Mesenchymal stem cell (in vitro differentiated cells and primary cell): ENCODE measurements at regions not wholly inside any gene's neighbourhood (a gene's known extent, or its start where the extent isn't known, plus 50 kb on each side); places are given as distances from the start of the nearest gene placed in this dataset.
"Not testable (repeated sequence)": the region's sequence is repeated elsewhere in the genome, so short reads cannot be mapped to it uniquely, and the experiment has no call there.

ENCODE experiments used
- DNase-seq: peaks from one replicate; pipeline ENCODE4 v3.0.0-alpha.2; 2013
- H2AFZ ChIP-seq: one replicate; pipeline ENCODE4 v1.6.1; 2013; ENCODE audit warnings: low read depth, mild to moderate bottlenecking, control low read depth, inconsistent platforms, low read length, moderate library complexity
- H2AK5ac ChIP-seq: 2 replicates; pipeline ENCODE4 v1.6.1; 2013; ENCODE audit warnings: low read length, moderate library complexity, mild to moderate bottlenecking, inconsistent platforms; ENCODE audit not compliant: severe bottlenecking
- H2BK120ac ChIP-seq: one replicate; pipeline ENCODE4 v1.6.1; 2013; ENCODE audit warnings: low read depth, mild to moderate bottlenecking, inconsistent platforms, low read length, moderate library complexity
- H2BK12ac ChIP-seq, 2 experiments: one replicate each; pipeline ENCODE4 v1.6.1; 2013; ENCODE audit warnings: inconsistent platforms in 2 of 2, low read length in 2 of 2, mild to moderate bottlenecking in 2 of 2, moderate library complexity in 2 of 2, control low read depth in 1 of 2
- H2BK15ac ChIP-seq: one replicate; pipeline ENCODE4 v1.6.1; 2013; ENCODE audit warnings: mild to moderate bottlenecking, low read depth, inconsistent platforms; ENCODE audit not compliant: poor library complexity, severe bottlenecking
- H2BK5ac ChIP-seq: 2 replicates; pipeline ENCODE4 v1.6.1; 2013; ENCODE audit warnings: low read depth, mild to moderate bottlenecking, low read length, control low read depth, inconsistent platforms; ENCODE audit not compliant: poor library complexity, severe bottlenecking
- H3K14ac ChIP-seq, 2 experiments: one replicate each; pipeline ENCODE4 v1.6.1; 2013; ENCODE audit warnings: inconsistent platforms in 2 of 2, low read length in 2 of 2, control low read depth in 1 of 2, mild to moderate bottlenecking in 1 of 2, moderate library complexity in 1 of 2
- H3K18ac ChIP-seq, 2 experiments: one replicate each; pipeline ENCODE4 v1.6.1; 2013; ENCODE audit warnings: inconsistent platforms in 2 of 2, low read length in 2 of 2, control low read depth in 1 of 2, low read depth in 1 of 2, mild to moderate bottlenecking in 1 of 2
- H3K23ac ChIP-seq, 2 experiments: one replicate each; pipeline ENCODE4 v1.6.1; 2013; ENCODE audit warnings: inconsistent platforms in 2 of 2, low read length in 2 of 2, mild to moderate bottlenecking in 2 of 2, moderate library complexity in 2 of 2, control low read depth in 1 of 2
- H3K27ac ChIP-seq: 2 replicates; pipeline ENCODE4 v1.5.1; 2013; ENCODE audit warnings: mild to moderate bottlenecking, moderate library complexity, low read length, control low read depth, inconsistent platforms; ENCODE audit not compliant: poor library complexity, severe bottlenecking
- H3K27me3 ChIP-seq, 2 experiments: 2 replicates each; pipeline versions ENCODE4 v1.6.1 to v1.7.0; 2013; ENCODE audit warnings: low read length in 2 of 2, mild to moderate bottlenecking in 2 of 2, moderate library complexity in 2 of 2, control low read depth in 1 of 2, inconsistent platforms in 1 of 2; ENCODE audit not compliant: control insufficient read depth in 1 of 2, insufficient read depth in 1 of 2
- H3K36me3 ChIP-seq, 2 experiments: 2 replicates each; pipeline versions ENCODE4 v1.6.1 to v1.7.0; 2013; ENCODE audit warnings: low read length in 2 of 2, control low read depth in 1 of 2, inconsistent platforms in 1 of 2, low read depth in 1 of 2, mild to moderate bottlenecking in 1 of 2; ENCODE audit not compliant: insufficient read depth in 2 of 2, control insufficient read depth in 1 of 2
- H3K4ac ChIP-seq, 2 experiments: one replicate each; pipeline ENCODE4 v1.6.1; 2013; ENCODE audit warnings: inconsistent platforms in 2 of 2, low read length in 2 of 2, mild to moderate bottlenecking in 2 of 2, moderate library complexity in 2 of 2, control low read depth in 1 of 2, low read depth in 1 of 2
- H3K4me1 ChIP-seq: 2 replicates; pipeline ENCODE4 v1.6.1; 2013; ENCODE audit warnings: low read depth, low read length, control low read depth; ENCODE audit not compliant: control insufficient read depth, insufficient read depth
- H3K4me2 ChIP-seq: 2 replicates; pipeline ENCODE4 v1.6.1; 2013; ENCODE audit warnings: low read length, mild to moderate bottlenecking, inconsistent platforms; ENCODE audit not compliant: poor library complexity, severe bottlenecking
- H3K4me3 ChIP-seq, 2 experiments: 2 replicates each; pipeline versions ENCODE4 v1.5.1 to v1.7.0; 2013; ENCODE audit warnings: low read length in 2 of 2, mild to moderate bottlenecking in 2 of 2, control low read depth in 1 of 2, low read depth in 1 of 2; ENCODE audit not compliant: insufficient read depth in 1 of 2
- H3K79me1 ChIP-seq: replicated peaks from 2 replicates; pipeline ENCODE4 v1.6.1; 2013; ENCODE audit warnings: mild to moderate bottlenecking, control low read depth, low read length, inconsistent platforms; ENCODE audit not compliant: poor library complexity, severe bottlenecking
- H3K9ac ChIP-seq: 2 replicates; pipeline ENCODE4 v1.7.0; 2013; ENCODE audit warnings: mild to moderate bottlenecking, low read length, moderate library complexity
- H3K9me3 ChIP-seq: 2 replicates; pipeline ENCODE4 v1.7.0; 2013; ENCODE audit warnings: mild to moderate bottlenecking, low read length; ENCODE audit not compliant: control insufficient read depth
- H4K8ac ChIP-seq: one replicate; pipeline ENCODE4 v1.6.1; 2013; ENCODE audit warnings: inconsistent platforms, mild to moderate bottlenecking, low read length, moderate library complexity
- H4K91ac ChIP-seq: one replicate; pipeline ENCODE4 v1.6.1; 2013; ENCODE audit warnings: mild to moderate bottlenecking, low read length, inconsistent platforms
- WGBS: methylation state at CpG from one replicate; pipeline ENCODE4 v1.1.7; 2013; ENCODE audit warnings: mixed read lengths; 5-methylcytosine and 5-hydroxymethylcytosine counted together

- 51% methylated on average over 5 of the region's 5 CpGs for WGBS
Observed at GRCh38 chr16:59459806-59460205, 725.7 kb upstream of the GOT2 start.

DNA sequence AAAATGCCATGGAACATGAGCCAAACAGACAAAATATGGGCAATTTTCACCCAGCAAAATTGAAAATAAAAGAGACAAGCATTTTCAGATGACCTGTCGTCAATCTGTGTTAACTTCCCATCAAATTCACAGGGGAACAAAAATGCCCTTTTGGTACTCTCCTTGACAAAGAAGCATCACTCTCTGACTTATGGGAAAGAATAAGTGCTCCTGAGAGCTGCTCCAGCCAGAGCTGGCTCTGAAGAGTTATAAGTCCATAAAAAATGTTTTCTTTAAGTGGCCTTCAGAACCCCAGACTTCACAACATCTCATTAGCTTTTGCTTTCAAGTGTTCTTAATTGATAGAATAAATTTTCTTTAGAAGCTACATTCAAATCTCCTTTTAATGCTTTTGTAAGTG, 721.4 kb upstream of the GOT2 start:
- H4K91ac ChIP-seq, result no peak overlapping the region
- no peak overlapping the region for H2BK15ac ChIP-seq
- H3K23ac ChIP-seq, result no peak overlapping the region
- no peak overlapping the region for H3K27ac ChIP-seq
- no peaks in the 10 kb centered on the region for H3K79me1 ChIP-seq
- no peak overlapping the region for H3K4me3 ChIP-seq
- no peak overlapping the region for H3K14ac ChIP-seq
- no peak overlapping the region for H3K18ac ChIP-seq
- no peak overlapping the region for H3K4me2 ChIP-seq
- H2BK120ac ChIP-seq, result no peak overlapping the region
- no peak overlapping the region for H2BK5ac ChIP-seq
- no peak overlapping the region for H2BK12ac ChIP-seq
- H2AFZ ChIP-seq, result no peak overlapping the region
- H2AK5ac ChIP-seq, result no peak overlapping the region
- no peaks in the 10 kb centered on the region for H3K36me3 ChIP-seq
- peaks cover 5% of the 10 kb centered on the region for H3K9me3 ChIP-seq
- WGBS, result 89% methylated on average over 1 of the region's 1 CpG
- H3K4me1 ChIP-seq, result no peaks in the 10 kb centered on the region
- H3K4ac ChIP-seq, result no peak overlapping the region
- H3K9ac ChIP-seq, result no peak overlapping the region
- H4K8ac ChIP-seq, result no peak overlapping the region
- H3K27me3 ChIP-seq, result no peaks in the 10 kb centered on the region
- DNase-seq, result no peak

More at GRCh38 chr16:59459806-59460205, 725.7 kb upstream of the GOT2 start:
- Histone ChIP-seq H2BK120ac (no peak overlapping the region), H3K36me3 (no peaks in the 10 kb centered on the region), H3K18ac (no peak overlapping the region), H2AK5ac (no peak overlapping the region), H3K27me3 (no peaks in the 10 kb centered on the region), H4K91ac (peak overlapping the region; percentile 50), H3K79me1 (no peaks in the 10 kb centered on the region), H2BK15ac (no peak overlapping the region), H2BK5ac (no peak overlapping the region), H2AFZ (no peak overlapping the region), H3K27ac (no peak overlapping the region), H3K9ac (no peak overlapping the region), H3K23ac (no peak overlapping the region), H3K4me2 (no peak overlapping the region), H2BK12ac (no peak overlapping the region), H3K9me3 (no peaks in the 10 kb centered on the region), H4K8ac (no peak overlapping the region), H3K4me1 (no peaks in the 10 kb centered on the region), H3K4ac (no peak overlapping the region), H3K4me3 (no peak overlapping the region), H3K14ac (no peak overlapping the region)
- DNase-seq, result peak; percentile 5

DNA sequence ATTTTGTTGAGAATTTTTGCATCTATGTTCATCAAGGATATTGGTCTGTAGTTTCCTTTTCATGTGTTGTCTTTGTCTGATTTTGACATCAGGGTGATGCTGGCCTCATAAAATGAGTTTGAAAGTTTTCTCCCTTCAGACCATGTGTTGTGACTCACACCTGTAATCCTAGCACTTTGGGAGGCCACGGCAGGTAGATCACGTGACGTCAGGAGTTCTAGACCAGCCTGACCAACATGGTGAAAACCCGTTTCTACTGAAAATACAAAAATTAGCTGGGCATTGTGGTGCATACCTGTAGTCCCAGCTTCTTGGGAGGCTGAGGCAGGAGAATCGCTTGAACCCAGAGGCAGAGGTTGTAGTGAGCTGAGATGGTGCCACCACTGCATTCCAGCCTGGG, 716.4 kb upstream of the GOT2 start:
- H2AFZ ChIP-seq, DNase-seq, H3K4me3 ChIP-seq, H4K8ac ChIP-seq, H2BK12ac ChIP-seq, H2AK5ac ChIP-seq, H3K4ac ChIP-seq, H2BK120ac ChIP-seq, H2BK15ac ChIP-seq, H3K79me1 ChIP-seq, H3K9me3 ChIP-seq, H3K27me3 ChIP-seq, H3K9ac ChIP-seq, H3K23ac ChIP-seq, H3K36me3 ChIP-seq, H3K4me2 ChIP-seq, H3K4me1 ChIP-seq, H3K18ac ChIP-seq, H3K14ac ChIP-seq, H3K27ac ChIP-seq, H2BK5ac ChIP-seq, H4K91ac ChIP-seq: not testable (repeated sequence)
- 89% methylated on average over 5 of the region's 5 CpGs for WGBS

DNA sequence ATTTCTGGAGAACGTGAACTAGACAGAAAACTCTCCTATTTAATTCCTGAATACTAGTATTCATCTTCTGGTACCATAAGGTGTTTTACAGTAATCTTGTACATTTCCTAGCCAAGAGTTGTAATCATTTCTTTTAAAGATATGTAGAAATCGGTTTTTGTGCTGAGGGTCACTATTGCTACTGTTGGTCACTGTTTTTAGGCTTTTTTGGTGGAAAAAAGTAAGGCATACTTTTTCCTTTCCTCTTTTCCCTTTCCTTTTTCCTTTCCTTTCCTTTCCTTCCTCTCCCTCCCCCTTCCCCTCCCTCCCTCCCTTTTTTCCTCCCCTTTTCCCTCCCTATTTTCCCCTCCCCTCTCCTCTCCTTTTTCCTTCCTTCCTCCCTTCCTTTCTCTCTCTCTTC, 706.4 kb upstream of the GOT2 start:
- Histone ChIP-seq H4K8ac (no peak overlapping the region), H3K27ac (no peak overlapping the region), H3K4me2 (no peak overlapping the region), H3K23ac (no peak overlapping the region), H3K79me1 (no peaks in the 10 kb centered on the region), H2BK120ac (no peak overlapping the region), H3K9me3 (no peaks in the 10 kb centered on the region), H2BK5ac (no peak overlapping the region), H2BK12ac (no peak overlapping the region), H3K36me3 (no peaks in the 10 kb centered on the region), H3K14ac (no peak overlapping the region), H3K27me3 (no peaks in the 10 kb centered on the region), H3K4me3 (no peak overlapping the region), H3K9ac (no peak overlapping the region), H3K4me1 (no peaks in the 10 kb centered on the region), H4K91ac (no peak overlapping the region), H3K18ac (no peak overlapping the region), H3K4ac (no peak overlapping the region), H2AK5ac (no peak overlapping the region), H2BK15ac (no peak overlapping the region), H2AFZ (no peak overlapping the region)
- no peak for DNase-seq
- WGBS, result no CpG with 5 or more reads among the region's 2 CpGs
